ENCODE measurements at regions not wholly inside any gene's neighbourhood (a gene's known extent, or its start where the extent isn't known, plus 50 kb on each side); places are given as distances from the start of the nearest gene placed in this dataset.

- TF ChIP-seq, protein P1, sequence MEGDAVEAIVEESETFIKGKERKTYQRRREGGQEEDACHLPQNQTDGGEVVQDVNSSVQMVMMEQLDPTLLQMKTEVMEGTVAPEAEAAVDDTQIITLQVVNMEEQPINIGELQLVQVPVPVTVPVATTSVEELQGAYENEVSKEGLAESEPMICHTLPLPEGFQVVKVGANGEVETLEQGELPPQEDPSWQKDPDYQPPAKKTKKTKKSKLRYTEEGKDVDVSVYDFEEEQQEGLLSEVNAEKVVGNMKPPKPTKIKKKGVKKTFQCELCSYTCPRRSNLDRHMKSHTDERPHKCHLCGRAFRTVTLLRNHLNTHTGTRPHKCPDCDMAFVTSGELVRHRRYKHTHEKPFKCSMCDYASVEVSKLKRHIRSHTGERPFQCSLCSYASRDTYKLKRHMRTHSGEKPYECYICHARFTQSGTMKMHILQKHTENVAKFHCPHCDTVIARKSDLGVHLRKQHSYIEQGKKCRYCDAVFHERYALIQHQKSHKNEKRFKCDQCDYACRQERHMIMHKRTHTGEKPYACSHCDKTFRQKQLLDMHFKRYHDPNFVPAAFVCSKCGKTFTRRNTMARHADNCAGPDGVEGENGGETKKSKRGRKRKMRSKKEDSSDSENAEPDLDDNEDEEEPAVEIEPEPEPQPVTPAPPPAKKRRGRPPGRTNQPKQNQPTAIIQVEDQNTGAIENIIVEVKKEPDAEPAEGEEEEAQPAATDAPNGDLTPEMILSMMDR (IDR thresholded peaks at IDR 0.05), result no peak
- no peak for TF ChIP-seq POLR2A (IDR thresholded peaks at IDR 0.05)
Measured at GRCh38 chr14:45587142-45587541, 334.1 kb upstream of the MIS18BP1 start.

Data from thyroid gland (tissue), 4 donors.